SK-N-SH (cell line): ENCODE measurements at regions not wholly inside any gene's neighbourhood (a gene's known extent, or its start where the extent isn't known, plus 50 kb on each side); places are given as distances from the start of the nearest gene placed in this dataset.

Experiments used
- ELF1 ChIP-seq: IDR thresholded peaks from 2 replicates; pipeline ENCODE4 v1.4.0; 2012
- EZH2phosphoT487 ChIP-seq: fragments of 200-600 bp; sonication (generic); IDR thresholded peaks from 2 replicates; pipeline ENCODE4 v1.6.1; 2017; ENCODE audit warnings: low read depth, mixed run types, mild to moderate bottlenecking, antibody characterized with exemption, moderate library complexity, borderline replicate concordance
- FOSL2 ChIP-seq: IDR thresholded peaks from 2 replicates; pipeline ENCODE4 v1.4.0; 2012; ENCODE audit warnings: low read depth, mild to moderate bottlenecking, moderate library complexity, borderline replicate concordance
- FOXM1 ChIP-seq: IDR thresholded peaks from 2 replicates; pipeline ENCODE4 v1.4.0; 2012; ENCODE audit warnings: low read depth, mild to moderate bottlenecking
- JUND ChIP-seq: IDR thresholded peaks from 2 replicates; pipeline ENCODE4 v1.4.0; 2012
- MEF2A ChIP-seq: IDR thresholded peaks from 2 replicates; pipeline ENCODE4 v1.4.0; 2012; ENCODE audit warnings: low read depth, borderline replicate concordance
- NFIC ChIP-seq: IDR thresholded peaks from 2 replicates; pipeline ENCODE4 v1.4.0; 2012; ENCODE audit warnings: borderline replicate concordance
- NRF1 ChIP-seq: IDR thresholded peaks from 2 replicates; pipeline ENCODE4 v1.6.1; 2012; ENCODE audit warnings: low read depth, mild to moderate bottlenecking, low read length
- SIN3A ChIP-seq: IDR thresholded peaks from 2 replicates; pipeline ENCODE4 v1.6.1; 2012; ENCODE audit warnings: low read depth, mild to moderate bottlenecking, low read length, moderate library complexity, borderline replicate concordance
- SMC3 ChIP-seq: IDR thresholded peaks from 2 replicates; pipeline ENCODE4 v1.6.1; 2012; ENCODE audit warnings: low read depth, low read length, improper control_type of control experiment
- TF ChIP-seq, protein P1 (sequence below): IDR thresholded peaks from 2 replicates; pipeline ENCODE4 v1.4.0; 2012; ENCODE audit warnings: low read depth, borderline replicate concordance
- TF ChIP-seq, protein P2 (sequence below): IDR thresholded peaks from 2 replicates; pipeline ENCODE4 v1.6.1; 2012; ENCODE audit warnings: mild to moderate bottlenecking, low read depth, low read length, moderate library complexity
- TF ChIP-seq, protein P3 (sequence below): fragments of 200-600 bp; sonication (generic); IDR thresholded peaks from 2 replicates; pipeline ENCODE4 v1.6.1; 2017; ENCODE audit warnings: antibody characterized with exemption, mild to moderate bottlenecking, moderate library complexity

DNA sequence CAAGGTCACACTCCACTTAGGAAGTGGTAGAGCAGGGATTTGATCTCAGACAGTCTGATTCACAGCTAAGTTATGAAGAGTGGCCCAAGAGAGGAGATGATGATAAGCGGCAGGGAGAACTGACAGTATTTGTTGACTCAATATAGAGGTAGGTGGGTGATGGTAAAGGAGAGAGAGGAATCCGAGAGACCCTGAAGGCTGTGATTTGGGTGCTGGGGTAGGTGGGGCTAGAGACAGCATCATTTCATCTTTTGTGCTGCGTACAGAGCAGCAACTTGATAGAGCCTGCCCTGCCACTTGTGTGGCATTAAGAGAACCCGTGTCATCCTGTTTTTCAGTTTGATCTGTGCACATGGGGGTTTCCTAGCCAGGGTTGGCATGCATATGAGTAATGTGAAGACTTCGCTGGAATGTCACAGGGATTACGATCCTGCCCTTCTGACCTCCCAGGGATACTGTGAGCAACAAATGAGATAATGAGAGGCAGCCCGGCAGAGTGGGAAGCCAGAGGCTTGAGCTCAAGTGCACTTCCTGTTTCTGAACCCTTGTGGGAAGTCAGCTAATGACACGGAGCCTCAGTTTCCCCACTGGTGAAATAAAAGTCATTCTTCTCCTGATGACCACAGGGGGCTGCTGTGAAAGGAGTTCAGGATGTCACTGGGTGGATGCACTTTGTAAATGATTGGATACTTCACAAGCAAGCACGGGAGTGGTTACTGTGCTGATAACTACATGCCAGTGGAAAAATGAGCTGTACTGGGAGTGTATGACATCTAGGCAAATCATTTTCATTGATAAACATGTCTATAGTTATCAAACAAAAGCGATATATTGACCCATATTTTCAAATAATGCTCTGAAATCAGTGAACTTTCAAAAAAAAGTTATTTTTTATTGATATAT, 59.5 kb upstream of the IGF1 start (continued):
- TF ChIP-seq EZH2phosphoT487 = no peak
- peak; percentile 66; the same call in 1 of the 2 replicates for TF ChIP-seq FOXM1
- TF ChIP-seq JUND = peak; percentile 76
- TF ChIP-seq, protein P1, sequence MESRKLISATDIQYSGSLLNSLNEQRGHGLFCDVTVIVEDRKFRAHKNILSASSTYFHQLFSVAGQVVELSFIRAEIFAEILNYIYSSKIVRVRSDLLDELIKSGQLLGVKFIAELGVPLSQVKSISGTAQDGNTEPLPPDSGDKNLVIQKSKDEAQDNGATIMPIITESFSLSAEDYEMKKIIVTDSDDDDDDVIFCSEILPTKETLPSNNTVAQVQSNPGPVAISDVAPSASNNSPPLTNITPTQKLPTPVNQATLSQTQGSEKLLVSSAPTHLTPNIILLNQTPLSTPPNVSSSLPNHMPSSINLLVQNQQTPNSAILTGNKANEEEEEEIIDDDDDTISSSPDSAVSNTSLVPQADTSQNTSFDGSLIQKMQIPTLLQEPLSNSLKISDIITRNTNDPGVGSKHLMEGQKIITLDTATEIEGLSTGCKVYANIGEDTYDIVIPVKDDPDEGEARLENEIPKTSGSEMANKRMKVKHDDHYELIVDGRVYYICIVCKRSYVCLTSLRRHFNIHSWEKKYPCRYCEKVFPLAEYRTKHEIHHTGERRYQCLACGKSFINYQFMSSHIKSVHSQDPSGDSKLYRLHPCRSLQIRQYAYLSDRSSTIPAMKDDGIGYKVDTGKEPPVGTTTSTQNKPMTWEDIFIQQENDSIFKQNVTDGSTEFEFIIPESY = 0 out of 2 replicates have a peak, but pooled peaks have one; percentile 23
- no peak for TF ChIP-seq MEF2A
- TF ChIP-seq, protein P2, sequence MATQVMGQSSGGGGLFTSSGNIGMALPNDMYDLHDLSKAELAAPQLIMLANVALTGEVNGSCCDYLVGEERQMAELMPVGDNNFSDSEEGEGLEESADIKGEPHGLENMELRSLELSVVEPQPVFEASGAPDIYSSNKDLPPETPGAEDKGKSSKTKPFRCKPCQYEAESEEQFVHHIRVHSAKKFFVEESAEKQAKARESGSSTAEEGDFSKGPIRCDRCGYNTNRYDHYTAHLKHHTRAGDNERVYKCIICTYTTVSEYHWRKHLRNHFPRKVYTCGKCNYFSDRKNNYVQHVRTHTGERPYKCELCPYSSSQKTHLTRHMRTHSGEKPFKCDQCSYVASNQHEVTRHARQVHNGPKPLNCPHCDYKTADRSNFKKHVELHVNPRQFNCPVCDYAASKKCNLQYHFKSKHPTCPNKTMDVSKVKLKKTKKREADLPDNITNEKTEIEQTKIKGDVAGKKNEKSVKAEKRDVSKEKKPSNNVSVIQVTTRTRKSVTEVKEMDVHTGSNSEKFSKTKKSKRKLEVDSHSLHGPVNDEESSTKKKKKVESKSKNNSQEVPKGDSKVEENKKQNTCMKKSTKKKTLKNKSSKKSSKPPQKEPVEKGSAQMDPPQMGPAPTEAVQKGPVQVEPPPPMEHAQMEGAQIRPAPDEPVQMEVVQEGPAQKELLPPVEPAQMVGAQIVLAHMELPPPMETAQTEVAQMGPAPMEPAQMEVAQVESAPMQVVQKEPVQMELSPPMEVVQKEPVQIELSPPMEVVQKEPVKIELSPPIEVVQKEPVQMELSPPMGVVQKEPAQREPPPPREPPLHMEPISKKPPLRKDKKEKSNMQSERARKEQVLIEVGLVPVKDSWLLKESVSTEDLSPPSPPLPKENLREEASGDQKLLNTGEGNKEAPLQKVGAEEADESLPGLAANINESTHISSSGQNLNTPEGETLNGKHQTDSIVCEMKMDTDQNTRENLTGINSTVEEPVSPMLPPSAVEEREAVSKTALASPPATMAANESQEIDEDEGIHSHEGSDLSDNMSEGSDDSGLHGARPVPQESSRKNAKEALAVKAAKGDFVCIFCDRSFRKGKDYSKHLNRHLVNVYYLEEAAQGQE = peak; percentile 30; the same call in 1 of the 2 replicates
- no peak for TF ChIP-seq SMC3
- peak; percentile 63; the same call in 1 of the 2 replicates for TF ChIP-seq NFIC
- TF ChIP-seq ELF1 = peak; percentile 73
- peak; percentile 80 for TF ChIP-seq FOSL2
- no peak for TF ChIP-seq NRF1
- TF ChIP-seq, protein P3, sequence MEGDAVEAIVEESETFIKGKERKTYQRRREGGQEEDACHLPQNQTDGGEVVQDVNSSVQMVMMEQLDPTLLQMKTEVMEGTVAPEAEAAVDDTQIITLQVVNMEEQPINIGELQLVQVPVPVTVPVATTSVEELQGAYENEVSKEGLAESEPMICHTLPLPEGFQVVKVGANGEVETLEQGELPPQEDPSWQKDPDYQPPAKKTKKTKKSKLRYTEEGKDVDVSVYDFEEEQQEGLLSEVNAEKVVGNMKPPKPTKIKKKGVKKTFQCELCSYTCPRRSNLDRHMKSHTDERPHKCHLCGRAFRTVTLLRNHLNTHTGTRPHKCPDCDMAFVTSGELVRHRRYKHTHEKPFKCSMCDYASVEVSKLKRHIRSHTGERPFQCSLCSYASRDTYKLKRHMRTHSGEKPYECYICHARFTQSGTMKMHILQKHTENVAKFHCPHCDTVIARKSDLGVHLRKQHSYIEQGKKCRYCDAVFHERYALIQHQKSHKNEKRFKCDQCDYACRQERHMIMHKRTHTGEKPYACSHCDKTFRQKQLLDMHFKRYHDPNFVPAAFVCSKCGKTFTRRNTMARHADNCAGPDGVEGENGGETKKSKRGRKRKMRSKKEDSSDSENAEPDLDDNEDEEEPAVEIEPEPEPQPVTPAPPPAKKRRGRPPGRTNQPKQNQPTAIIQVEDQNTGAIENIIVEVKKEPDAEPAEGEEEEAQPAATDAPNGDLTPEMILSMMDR = 0 out of 2 replicates have a peak, but pooled peaks have one; percentile 28
- peak; percentile 74; the same call in 1 of the 2 replicates for TF ChIP-seq SIN3A
